ENCODE measurements at regions not wholly inside any gene's neighbourhood (a gene's known extent, or its start where the extent isn't known, plus 50 kb on each side); places are given as distances from the start of the nearest gene placed in this dataset.
"Not testable (repeated sequence)": the region's sequence is repeated elsewhere in the genome, so short reads cannot be mapped to it uniquely, and the experiment has no call there.

DNA sequence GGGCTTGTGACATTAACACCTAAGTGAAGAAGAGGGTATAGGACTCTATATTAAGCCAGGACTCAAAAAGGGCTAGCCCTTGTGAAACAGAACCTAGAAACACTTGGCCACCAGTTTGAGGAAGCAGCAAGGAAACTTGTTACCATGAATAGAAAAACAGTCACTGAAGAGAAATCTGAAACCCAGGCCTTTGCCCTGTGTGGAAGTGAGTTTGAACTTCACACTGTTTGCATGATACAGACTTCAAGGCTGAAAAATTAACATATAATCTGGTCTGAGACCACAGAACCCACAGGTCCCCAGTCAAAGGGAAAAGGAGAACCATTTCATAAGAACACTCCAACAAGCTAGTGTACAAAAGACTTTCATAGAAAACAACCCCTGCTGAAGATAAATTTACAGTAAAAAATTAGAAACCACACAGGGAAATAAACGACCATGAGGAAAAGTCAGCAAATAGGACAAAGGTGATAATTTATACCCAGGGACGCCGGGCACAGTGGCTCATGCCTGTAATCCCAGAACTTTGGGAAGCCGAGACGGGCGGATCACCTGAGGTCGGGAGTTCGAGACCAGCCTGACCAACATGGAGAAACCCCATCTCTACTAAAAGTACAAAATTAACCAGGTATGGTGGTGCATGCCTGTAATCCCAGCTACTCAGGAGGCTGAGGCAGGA lies 76.1 kb downstream of the SKIDA1 start:
- TF ChIP-seq, protein P1, sequence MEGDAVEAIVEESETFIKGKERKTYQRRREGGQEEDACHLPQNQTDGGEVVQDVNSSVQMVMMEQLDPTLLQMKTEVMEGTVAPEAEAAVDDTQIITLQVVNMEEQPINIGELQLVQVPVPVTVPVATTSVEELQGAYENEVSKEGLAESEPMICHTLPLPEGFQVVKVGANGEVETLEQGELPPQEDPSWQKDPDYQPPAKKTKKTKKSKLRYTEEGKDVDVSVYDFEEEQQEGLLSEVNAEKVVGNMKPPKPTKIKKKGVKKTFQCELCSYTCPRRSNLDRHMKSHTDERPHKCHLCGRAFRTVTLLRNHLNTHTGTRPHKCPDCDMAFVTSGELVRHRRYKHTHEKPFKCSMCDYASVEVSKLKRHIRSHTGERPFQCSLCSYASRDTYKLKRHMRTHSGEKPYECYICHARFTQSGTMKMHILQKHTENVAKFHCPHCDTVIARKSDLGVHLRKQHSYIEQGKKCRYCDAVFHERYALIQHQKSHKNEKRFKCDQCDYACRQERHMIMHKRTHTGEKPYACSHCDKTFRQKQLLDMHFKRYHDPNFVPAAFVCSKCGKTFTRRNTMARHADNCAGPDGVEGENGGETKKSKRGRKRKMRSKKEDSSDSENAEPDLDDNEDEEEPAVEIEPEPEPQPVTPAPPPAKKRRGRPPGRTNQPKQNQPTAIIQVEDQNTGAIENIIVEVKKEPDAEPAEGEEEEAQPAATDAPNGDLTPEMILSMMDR (IDR thresholded peaks at IDR 0.05; ENCODE audit: low read depth, low read length): no peak
- TF ChIP-seq EZH2phosphoT487 (IDR thresholded peaks at IDR 0.05; ENCODE audit: low read depth): no peak
- H3K27me3 ChIP-seq (ENCODE audit: low read depth, low read length): no peaks in the 10 kb centered on the region
- H4K20me1 ChIP-seq (ENCODE audit: insufficient read depth, low read length): no peaks in the 10 kb centered on the region
- no peak overlapping the region for H3K4me2 ChIP-seq (ENCODE audit: low read length)
- no peak overlapping the region for H3K4me3 ChIP-seq (ENCODE audit: low read length)
- no peak overlapping the region for H3K9ac ChIP-seq (ENCODE audit: low read length)
- no peaks in the 10 kb centered on the region for H3K36me3 ChIP-seq (replicated peaks; ENCODE audit: low read depth, low read length)
- no peaks in the 10 kb centered on the region for H3K9me3 ChIP-seq (ENCODE audit: insufficient read depth, low read length)
- H3K4me1 ChIP-seq (ENCODE audit: low read length): no peaks in the 10 kb centered on the region
- no peak overlapping the region for H3K27ac ChIP-seq (ENCODE audit: low read length)
- H2AFZ ChIP-seq (ENCODE audit: low read depth, low read length): no peak overlapping the region
- H3K79me2 ChIP-seq (ENCODE audit: low read length): no peaks in the 10 kb centered on the region

DNA sequence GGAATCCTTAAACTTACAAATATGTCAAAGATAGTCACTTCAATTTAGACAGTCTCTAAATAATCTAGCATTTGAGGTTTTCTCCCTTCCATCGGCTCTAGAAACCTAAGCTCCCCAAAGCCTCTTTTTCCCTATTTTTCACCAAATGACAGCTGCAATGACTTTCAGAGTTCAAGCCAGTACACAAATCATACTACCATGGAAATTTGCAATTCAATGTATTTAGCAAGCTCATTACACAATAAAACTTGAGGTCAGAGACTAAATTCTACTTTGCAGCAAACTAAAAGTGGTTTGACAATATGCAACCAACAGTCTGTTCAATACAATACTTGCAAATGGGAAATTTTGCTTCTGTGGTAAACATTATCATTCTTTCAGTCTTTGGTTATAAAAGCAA lies 80.3 kb downstream of the SKIDA1 start:
- Histone ChIP-seq H3K79me2 (ENCODE audit: low read length) (no peaks in the 10 kb centered on the region), H3K4me1 (ENCODE audit: low read length) (no peaks in the 10 kb centered on the region), H2AFZ (ENCODE audit: low read depth, low read length) (no peak overlapping the region), H4K20me1 (ENCODE audit: insufficient read depth, low read length) (no peaks in the 10 kb centered on the region), H3K36me3 (replicated peaks; ENCODE audit: low read depth, low read length) (no peaks in the 10 kb centered on the region), H3K27me3 (ENCODE audit: low read depth, low read length) (no peaks in the 10 kb centered on the region), H3K27ac (ENCODE audit: low read length) (no peak overlapping the region), H3K9me3 (ENCODE audit: insufficient read depth, low read length) (no peaks in the 10 kb centered on the region), H3K4me2 (ENCODE audit: low read length) (no peak overlapping the region), H3K4me3 (ENCODE audit: low read length) (no peak overlapping the region), H3K9ac (ENCODE audit: low read length) (no peak overlapping the region)
- TF ChIP-seq EZH2phosphoT487 (IDR thresholded peaks at IDR 0.05; ENCODE audit: low read depth): no peak
- TF ChIP-seq, protein P1 (IDR thresholded peaks at IDR 0.05; ENCODE audit: low read depth, low read length): no peak

DNA sequence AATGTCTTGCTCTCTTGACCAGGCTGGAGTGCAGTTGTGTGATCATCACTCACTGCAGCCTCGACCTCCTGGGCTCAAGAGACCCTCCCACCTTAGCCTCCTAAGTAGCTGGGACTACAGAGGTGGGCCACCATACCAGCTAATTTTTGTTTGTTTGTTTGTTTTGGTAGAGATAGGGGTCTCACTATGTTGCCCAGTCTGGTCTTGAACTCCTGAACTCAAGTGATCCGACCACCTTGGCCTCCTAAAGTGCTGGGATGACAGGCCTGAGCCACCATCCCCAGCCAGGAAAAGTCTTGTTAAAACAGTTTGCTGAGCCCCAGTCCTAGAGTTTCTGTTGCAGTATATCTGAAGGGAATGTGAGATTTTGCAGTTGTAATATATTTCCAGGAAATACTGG lies 83.9 kb downstream of the SKIDA1 start:
- Histone ChIP-seq H4K20me1 (ENCODE audit: insufficient read depth, low read length) (no peaks in the 10 kb centered on the region), H3K9me3 (ENCODE audit: insufficient read depth, low read length) (no peaks in the 10 kb centered on the region), H3K9ac (ENCODE audit: low read length) (no peak overlapping the region), H3K27ac (ENCODE audit: low read length) (no peak overlapping the region), H3K36me3 (replicated peaks; ENCODE audit: low read depth, low read length) (no peaks in the 10 kb centered on the region), H3K27me3 (ENCODE audit: low read depth, low read length) (no peaks in the 10 kb centered on the region), H3K4me3 (ENCODE audit: low read length) (no peak overlapping the region), H3K4me1 (ENCODE audit: low read length) (no peaks in the 10 kb centered on the region), H3K4me2 (ENCODE audit: low read length) (no peak overlapping the region), H2AFZ (ENCODE audit: low read depth, low read length) (no peak overlapping the region), H3K79me2 (ENCODE audit: low read length) (no peaks in the 10 kb centered on the region)
- no peak for TF ChIP-seq EZH2phosphoT487 (IDR thresholded peaks at IDR 0.05; ENCODE audit: low read depth)
- TF ChIP-seq, protein P1 (IDR thresholded peaks at IDR 0.05; ENCODE audit: low read depth, low read length): no peak

GRCh38 chr10:21438914-21439313 lies 86.6 kb downstream of the SKIDA1 start:
- not testable (repeated sequence) for H3K9me3 ChIP-seq (ENCODE audit: insufficient read depth, low read length); H3K4me2 ChIP-seq (ENCODE audit: low read length); H2AFZ ChIP-seq (ENCODE audit: low read depth, low read length); H3K4me3 ChIP-seq (ENCODE audit: low read length); H4K20me1 ChIP-seq (ENCODE audit: insufficient read depth, low read length); H3K36me3 ChIP-seq (replicated peaks; ENCODE audit: low read depth, low read length); H3K9ac ChIP-seq (ENCODE audit: low read length); H3K4me1 ChIP-seq (ENCODE audit: low read length); H3K27me3 ChIP-seq (ENCODE audit: low read depth, low read length); H3K27ac ChIP-seq (ENCODE audit: low read length); H3K79me2 ChIP-seq (ENCODE audit: low read length)

All from OCI-LY3 (cell line).